HL-60 (cell line): ENCODE measurements at regions not wholly inside any gene's neighbourhood (a gene's known extent, or its start where the extent isn't known, plus 50 kb on each side); places are given as distances from the start of the nearest gene placed in this dataset.
"Not testable (repeated sequence)": the region's sequence is repeated elsewhere in the genome, so short reads cannot be mapped to it uniquely, and the experiment has no call there.

Experiments
- DNase-seq, 2 experiments: peaks; one replicate each; pipeline ENCODE4 v3.0.0-alpha.2; 2010 to 2020; ENCODE audit warnings: low read depth in 1 of 2, low spot score in 1 of 2
- H3K27ac ChIP-seq: fragments of 250-450 bp; sonication (Bioruptor Pico); replicated peaks from 2 replicates; pipeline ENCODE4 v1.5.1; 2020; ENCODE audit warnings: mild to moderate bottlenecking, moderate library complexity
- H3K27me3 ChIP-seq: fragments of 250-450 bp; sonication (Bioruptor Pico); 2 replicates; pipeline ENCODE4 v1.5.1; 2021; ENCODE audit warnings: mild to moderate bottlenecking, moderate library complexity; ENCODE audit not compliant: insufficient read depth, poor library complexity, severe bottlenecking
- H3K4me3 ChIP-seq: replicated peaks from 2 replicates; pipeline ENCODE4 v1.5.1; 2011; ENCODE audit warnings: mild to moderate bottlenecking, control low read depth, low read length; ENCODE audit not compliant: insufficient read depth
- GABPA ChIP-seq: IDR thresholded peaks from 2 replicates; pipeline ENCODE4 v1.6.1; 2012; ENCODE audit warnings: low read depth
- POLR2AphosphoS5 ChIP-seq: IDR thresholded peaks from 2 replicates; pipeline ENCODE4 v1.6.1; 2012; ENCODE audit warnings: low read depth
- SPI1 ChIP-seq: IDR thresholded peaks from 2 replicates; pipeline ENCODE4 v1.6.1; 2012; ENCODE audit warnings: low read depth, mild to moderate bottlenecking, borderline replicate concordance
- TF ChIP-seq, protein P1 (sequence below): IDR thresholded peaks from 2 replicates; pipeline ENCODE4 v1.6.1; 2012; ENCODE audit warnings: low read depth; ENCODE audit not compliant: insufficient replicate concordance
- TF ChIP-seq, protein P2 (sequence below): IDR thresholded peaks from one replicate; pipeline ENCODE4 v1.5.1; 2011; ENCODE audit warnings: low read length, control low read depth, inconsistent platforms; ENCODE audit not compliant: insufficient read depth

DNA sequence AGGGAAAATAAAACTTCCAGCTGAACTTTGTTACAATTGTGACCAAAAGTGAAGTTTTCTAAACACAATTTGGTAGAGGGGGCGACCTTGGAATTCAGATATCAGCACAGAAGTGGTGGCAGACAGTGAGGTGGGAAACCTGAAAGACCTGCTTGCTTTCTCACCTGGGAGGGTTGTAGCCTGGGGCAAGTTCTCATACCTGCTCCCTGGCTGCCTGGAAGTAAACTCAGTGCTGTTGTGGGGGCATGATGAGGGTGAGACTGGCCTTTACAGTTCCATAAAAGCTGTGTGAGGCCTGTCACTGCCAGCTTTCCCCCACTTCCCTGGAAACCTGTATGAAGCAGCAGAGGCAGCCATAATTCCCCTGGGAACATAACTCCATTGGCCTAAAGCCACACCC lies 1180.2 kb downstream of the FAM133A start:
- no peaks in the 10 kb centered on the region for H3K27me3 ChIP-seq
- no peak for DNase-seq
- H3K27ac ChIP-seq: no peak overlapping the region
- no peak overlapping the region for H3K4me3 ChIP-seq
- TF ChIP-seq SPI1 (no peak), POLR2AphosphoS5 (no peak), GABPA (no peak)
- TF ChIP-seq, protein P1, sequence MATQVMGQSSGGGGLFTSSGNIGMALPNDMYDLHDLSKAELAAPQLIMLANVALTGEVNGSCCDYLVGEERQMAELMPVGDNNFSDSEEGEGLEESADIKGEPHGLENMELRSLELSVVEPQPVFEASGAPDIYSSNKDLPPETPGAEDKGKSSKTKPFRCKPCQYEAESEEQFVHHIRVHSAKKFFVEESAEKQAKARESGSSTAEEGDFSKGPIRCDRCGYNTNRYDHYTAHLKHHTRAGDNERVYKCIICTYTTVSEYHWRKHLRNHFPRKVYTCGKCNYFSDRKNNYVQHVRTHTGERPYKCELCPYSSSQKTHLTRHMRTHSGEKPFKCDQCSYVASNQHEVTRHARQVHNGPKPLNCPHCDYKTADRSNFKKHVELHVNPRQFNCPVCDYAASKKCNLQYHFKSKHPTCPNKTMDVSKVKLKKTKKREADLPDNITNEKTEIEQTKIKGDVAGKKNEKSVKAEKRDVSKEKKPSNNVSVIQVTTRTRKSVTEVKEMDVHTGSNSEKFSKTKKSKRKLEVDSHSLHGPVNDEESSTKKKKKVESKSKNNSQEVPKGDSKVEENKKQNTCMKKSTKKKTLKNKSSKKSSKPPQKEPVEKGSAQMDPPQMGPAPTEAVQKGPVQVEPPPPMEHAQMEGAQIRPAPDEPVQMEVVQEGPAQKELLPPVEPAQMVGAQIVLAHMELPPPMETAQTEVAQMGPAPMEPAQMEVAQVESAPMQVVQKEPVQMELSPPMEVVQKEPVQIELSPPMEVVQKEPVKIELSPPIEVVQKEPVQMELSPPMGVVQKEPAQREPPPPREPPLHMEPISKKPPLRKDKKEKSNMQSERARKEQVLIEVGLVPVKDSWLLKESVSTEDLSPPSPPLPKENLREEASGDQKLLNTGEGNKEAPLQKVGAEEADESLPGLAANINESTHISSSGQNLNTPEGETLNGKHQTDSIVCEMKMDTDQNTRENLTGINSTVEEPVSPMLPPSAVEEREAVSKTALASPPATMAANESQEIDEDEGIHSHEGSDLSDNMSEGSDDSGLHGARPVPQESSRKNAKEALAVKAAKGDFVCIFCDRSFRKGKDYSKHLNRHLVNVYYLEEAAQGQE: no peak
- TF ChIP-seq, protein P2, sequence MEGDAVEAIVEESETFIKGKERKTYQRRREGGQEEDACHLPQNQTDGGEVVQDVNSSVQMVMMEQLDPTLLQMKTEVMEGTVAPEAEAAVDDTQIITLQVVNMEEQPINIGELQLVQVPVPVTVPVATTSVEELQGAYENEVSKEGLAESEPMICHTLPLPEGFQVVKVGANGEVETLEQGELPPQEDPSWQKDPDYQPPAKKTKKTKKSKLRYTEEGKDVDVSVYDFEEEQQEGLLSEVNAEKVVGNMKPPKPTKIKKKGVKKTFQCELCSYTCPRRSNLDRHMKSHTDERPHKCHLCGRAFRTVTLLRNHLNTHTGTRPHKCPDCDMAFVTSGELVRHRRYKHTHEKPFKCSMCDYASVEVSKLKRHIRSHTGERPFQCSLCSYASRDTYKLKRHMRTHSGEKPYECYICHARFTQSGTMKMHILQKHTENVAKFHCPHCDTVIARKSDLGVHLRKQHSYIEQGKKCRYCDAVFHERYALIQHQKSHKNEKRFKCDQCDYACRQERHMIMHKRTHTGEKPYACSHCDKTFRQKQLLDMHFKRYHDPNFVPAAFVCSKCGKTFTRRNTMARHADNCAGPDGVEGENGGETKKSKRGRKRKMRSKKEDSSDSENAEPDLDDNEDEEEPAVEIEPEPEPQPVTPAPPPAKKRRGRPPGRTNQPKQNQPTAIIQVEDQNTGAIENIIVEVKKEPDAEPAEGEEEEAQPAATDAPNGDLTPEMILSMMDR: no peak

DNA sequence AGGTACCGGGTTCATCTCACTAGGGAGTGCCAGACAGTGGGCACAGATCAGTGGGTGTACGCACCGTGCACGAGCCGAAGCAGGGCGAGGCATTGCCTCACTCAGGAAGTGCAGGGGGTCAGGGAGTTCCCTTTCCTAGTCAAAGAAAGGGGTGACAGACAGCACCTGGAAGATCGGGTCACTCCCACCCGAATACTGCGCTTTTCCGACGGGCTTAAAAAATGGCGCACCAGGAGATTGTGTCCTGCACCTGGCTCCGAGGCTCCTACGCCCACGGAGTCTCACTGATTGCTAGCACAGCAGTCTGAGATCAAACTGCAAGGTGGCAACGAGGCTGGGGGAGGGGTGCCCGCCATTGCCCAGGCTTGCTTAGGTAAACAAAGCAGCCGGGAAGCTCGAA lies 1188.5 kb downstream of the FAM133A start:
- not testable (repeated sequence) for DNase-seq, H3K27me3 ChIP-seq, H3K27ac ChIP-seq, H3K4me3 ChIP-seq

DNA sequence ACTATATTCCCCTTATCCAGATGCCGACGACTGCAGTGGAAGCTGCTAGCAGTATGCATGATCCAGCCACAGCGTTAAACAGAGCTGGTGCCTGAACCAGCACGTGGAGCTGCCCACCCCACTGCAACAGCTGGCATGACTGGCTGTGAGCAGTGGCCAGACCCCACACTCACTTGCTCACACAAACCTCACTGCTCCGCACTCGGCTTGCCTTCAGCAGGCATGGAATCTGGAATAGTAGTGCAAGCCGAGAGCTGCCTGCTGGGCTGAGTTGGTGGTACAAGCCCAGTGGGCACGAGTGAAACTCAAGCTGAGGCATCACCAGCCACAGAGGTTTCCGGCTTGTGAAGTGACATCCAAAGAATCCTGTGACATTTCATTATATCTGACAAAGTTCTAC lies 1197.6 kb downstream of the FAM133A start:
- no peak for DNase-seq
- H3K27me3 ChIP-seq: no peaks in the 10 kb centered on the region
- TF ChIP-seq, protein P1: no peak
- TF ChIP-seq GABPA (no peak), SPI1 (no peak), POLR2AphosphoS5 (no peak)
- TF ChIP-seq, protein P2: no peak

DNA sequence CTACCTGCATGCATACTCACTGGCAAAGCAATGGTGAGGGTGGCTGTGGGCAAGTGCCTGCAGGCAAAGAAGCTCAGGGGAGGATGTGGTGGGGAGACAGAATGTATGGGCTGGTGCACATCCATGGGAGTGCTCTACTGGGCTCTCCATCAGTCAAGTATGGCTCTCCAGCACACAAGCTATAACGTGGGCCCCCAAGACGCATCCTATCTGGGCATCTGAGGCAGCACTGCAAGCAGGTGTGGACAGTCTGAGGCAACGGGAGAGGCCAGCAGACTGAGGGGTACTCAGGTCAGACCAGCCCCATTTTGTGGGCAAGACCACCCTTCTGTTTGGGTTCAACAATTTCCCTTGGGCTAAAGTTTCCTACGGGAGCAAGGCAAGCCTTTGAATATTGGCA lies 1227.8 kb downstream of the FAM133A start:
- no peak overlapping the region for H3K27ac ChIP-seq
- no peaks in the 10 kb centered on the region for H3K27me3 ChIP-seq
- no peak for DNase-seq
- TF ChIP-seq, protein P1: no peak
- no peak for TF ChIP-seq POLR2AphosphoS5
- no peak overlapping the region for H3K4me3 ChIP-seq

More for the DNA sequence above, 1197.6 kb downstream of the FAM133A start:
- Histone ChIP-seq H3K27ac (no peak overlapping the region), H3K4me3 (no peak overlapping the region)
